GM23248 (cell line): ENCODE measurements at regions not wholly inside any gene's neighbourhood (a gene's known extent, or its start where the extent isn't known, plus 50 kb on each side); places are given as distances from the start of the nearest gene placed in this dataset.

Experiments
- DNase-seq: peaks from one replicate; pipeline ENCODE4 v3.0.0-alpha.2; 2015
- H2AFZ ChIP-seq: fragments of 200-600 bp; sonication (generic); 2 replicates; pipeline ENCODE4 v1.6.1; 2016; ENCODE audit warnings: antibody characterized with exemption
- H3F3A ChIP-seq: fragments of 200-600 bp; sonication (generic); 2 replicates; pipeline ENCODE4 v1.6.1; 2016; ENCODE audit warnings: mild to moderate bottlenecking, antibody characterized with exemption, mixed run types; ENCODE audit not compliant: insufficient read depth
- H3K27ac ChIP-seq: fragments of 200-600 bp; sonication (generic); 2 replicates; pipeline ENCODE4 v1.5.1; 2016; ENCODE audit warnings: mild to moderate bottlenecking
- H3K27me3 ChIP-seq: fragments of 200-600 bp; sonication (generic); replicated peaks from 2 replicates; pipeline ENCODE4 v1.6.1; 2016; ENCODE audit warnings: mild to moderate bottlenecking; ENCODE audit not compliant: insufficient read depth
- H3K36me3 ChIP-seq: fragments of 200-600 bp; sonication (generic); 2 replicates; pipeline ENCODE4 v1.6.1; 2016; ENCODE audit warnings: low read depth, mild to moderate bottlenecking
- H3K4me1 ChIP-seq: fragments of 200-600 bp; sonication (generic); 2 replicates; pipeline ENCODE4 v1.6.1; 2016; ENCODE audit warnings: mild to moderate bottlenecking; ENCODE audit not compliant: insufficient read depth
- H3K4me2 ChIP-seq: fragments of 200-600 bp; sonication (generic); one replicate; pipeline ENCODE4 v1.6.1; 2016; ENCODE audit warnings: mild to moderate bottlenecking; ENCODE audit not compliant: unreplicated experiment
- H3K4me3 ChIP-seq: fragments of 200-600 bp; sonication (generic); 2 replicates; pipeline ENCODE4 v1.5.1; 2016; ENCODE audit warnings: mild to moderate bottlenecking
- H3K79me2 ChIP-seq: fragments of 200-600 bp; sonication (generic); 2 replicates; pipeline ENCODE4 v1.6.1; 2016; ENCODE audit warnings: mild to moderate bottlenecking; ENCODE audit not compliant: insufficient read depth
- H3K9ac ChIP-seq: fragments of 200-600 bp; sonication (generic); 2 replicates; pipeline ENCODE4 v1.6.1; 2016; ENCODE audit warnings: mild to moderate bottlenecking
- H3K9me2 ChIP-seq: fragments of 200-600 bp; sonication (generic); 2 replicates; pipeline ENCODE4 v1.6.1; 2016; ENCODE audit warnings: mixed run types, mild to moderate bottlenecking, moderate library complexity; ENCODE audit not compliant: insufficient read depth
- H3K9me3 ChIP-seq: fragments of 200-600 bp; sonication (generic); one replicate; pipeline ENCODE4 v1.6.1; 2017; ENCODE audit warnings: low read depth
- H4K20me1 ChIP-seq: fragments of 200-600 bp; sonication (generic); 2 replicates; pipeline ENCODE4 v1.6.0; 2016; ENCODE audit not compliant: insufficient read depth
- EZH2 ChIP-seq: fragments of 200-600 bp; sonication (generic); IDR thresholded peaks from 2 replicates; pipeline ENCODE4 v1.6.1; 2018; ENCODE audit warnings: antibody characterized with exemption, mild to moderate bottlenecking; ENCODE audit not compliant: insufficient read depth, poor library complexity, severe bottlenecking
- EZH2phosphoT487 ChIP-seq: fragments of 200-600 bp; sonication (generic); IDR thresholded peaks from 2 replicates; pipeline ENCODE4 v1.6.1; 2018; ENCODE audit warnings: antibody characterized with exemption, moderate library complexity, mild to moderate bottlenecking, low read depth; ENCODE audit not compliant: insufficient read depth
- WGBS, 2 experiments: methylation state at CpG; one replicate each; pipeline ENCODE4 v1.1.6; 2015 to 2017; ENCODE audit warnings: low lambda C conversion rate in 2 of 2, low coverage in 1 of 2; ENCODE audit errors: missing lambda C conversion rate in 2 of 2; 5-methylcytosine and 5-hydroxymethylcytosine counted together
- in situ Hi-C: fragments of 300-500 bp; cut with MboI; formaldehyde crosslinking; loops from 2 replicates; pipeline ENCODE4 v1.15.0; 2020

GRCh38 chr12:131221061-131221956 is 267.6 kb downstream of the ADGRD1 start:
- H3K27me3 ChIP-seq: peaks cover 5% of the 10 kb centered on the region; the same call in 1 of the 2 replicates
- H3K4me2 ChIP-seq: no peak overlapping the region
- in situ Hi-C loops: no loop called here
- H3K79me2 ChIP-seq: no peaks in the 10 kb centered on the region
- no peak overlapping the region for H3K27ac ChIP-seq
- H3K9me3 ChIP-seq: no peaks in the 10 kb centered on the region
- H2AFZ ChIP-seq: no peak overlapping the region
- no peak overlapping the region for H3K9ac ChIP-seq
- H3K36me3 ChIP-seq: no peaks in the 10 kb centered on the region
- DNase-seq: no peak
- no peaks in the 10 kb centered on the region for H3F3A ChIP-seq
- WGBS, 2 experiments: 53 to 67% methylated on average over 15 to 17 of the region's 17 CpGs
- no peak overlapping the region for H3K4me3 ChIP-seq
- H4K20me1 ChIP-seq: no peaks in the 10 kb centered on the region
- no peaks in the 10 kb centered on the region for H3K4me1 ChIP-seq
- TF ChIP-seq EZH2phosphoT487: no peak
- TF ChIP-seq EZH2: no peak
- no peaks in the 10 kb centered on the region for H3K9me2 ChIP-seq

DNA sequence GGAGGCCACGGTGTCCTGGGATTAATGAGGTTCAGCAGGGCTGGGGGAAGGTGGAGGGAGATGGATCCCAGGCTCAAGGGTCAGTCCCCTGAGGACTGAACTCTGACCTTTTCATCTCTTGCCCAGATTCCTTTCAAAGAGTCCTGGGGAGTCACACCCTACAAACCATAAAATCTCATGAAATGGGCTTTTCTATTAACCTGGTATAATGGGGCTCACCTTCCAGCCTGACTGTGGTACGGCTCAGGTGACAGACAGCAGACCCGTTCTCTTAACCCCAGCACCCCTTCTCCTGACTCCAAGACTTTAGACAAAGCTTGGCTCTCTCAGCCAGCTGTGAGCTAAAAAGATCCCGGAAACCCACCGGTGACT is 268.2 kb downstream of the ADGRD1 start:
- in situ Hi-C loops: no loop called here

GRCh38 chr12:131222329-131223139 is 268.8 kb downstream of the ADGRD1 start:
- 53 to 58% methylated on average over 19 to 22 of the region's 22 CpGs for WGBS, 2 experiments
- no peak overlapping the region for H3K27ac ChIP-seq
- H2AFZ ChIP-seq: no peak overlapping the region
- no peaks in the 10 kb centered on the region for H3K79me2 ChIP-seq
- H3K9me3 ChIP-seq: no peaks in the 10 kb centered on the region
- no peak overlapping the region for H3K9ac ChIP-seq
- no peaks in the 10 kb centered on the region for H3F3A ChIP-seq
- no peaks in the 10 kb centered on the region for H3K36me3 ChIP-seq
- H3K4me3 ChIP-seq: no peak overlapping the region
- no peak for DNase-seq
- H3K4me1 ChIP-seq: no peaks in the 10 kb centered on the region
- TF ChIP-seq EZH2phosphoT487: no peak
- TF ChIP-seq EZH2: no peak
- H4K20me1 ChIP-seq: no peaks in the 10 kb centered on the region
- peaks cover 3% of the 10 kb centered on the region; the same call in 1 of the 2 replicates for H3K27me3 ChIP-seq
- no peaks in the 10 kb centered on the region for H3K9me2 ChIP-seq
- no peak overlapping the region for H3K4me2 ChIP-seq
- in situ Hi-C loops: no loop called here

More for the DNA sequence above, 268.2 kb downstream of the ADGRD1 start:
- no peaks in the 10 kb centered on the region for H3K9me2 ChIP-seq
- H3K79me2 ChIP-seq: no peaks in the 10 kb centered on the region
- 55 to 58% methylated on average over 5 of the region's 5 CpGs for WGBS, 2 experiments
- no peak overlapping the region for H3K27ac ChIP-seq
- no peak overlapping the region for H3K4me2 ChIP-seq
- H3K4me3 ChIP-seq: no peak overlapping the region
- TF ChIP-seq EZH2 (no peak), EZH2phosphoT487 (no peak)
- H4K20me1 ChIP-seq: no peaks in the 10 kb centered on the region
- peaks cover 5% of the 10 kb centered on the region; the same call in 1 of the 2 replicates for H3K27me3 ChIP-seq
- H3K9ac ChIP-seq: no peak overlapping the region
- no peaks in the 10 kb centered on the region for H3F3A ChIP-seq
- no peaks in the 10 kb centered on the region for H3K4me1 ChIP-seq
- H3K9me3 ChIP-seq: no peaks in the 10 kb centered on the region
- no peak overlapping the region for H2AFZ ChIP-seq
- no peak for DNase-seq
- H3K36me3 ChIP-seq: no peaks in the 10 kb centered on the region

- DNase-seq: no peak
- H3K9me3 ChIP-seq: no peaks in the 10 kb centered on the region
Measured at GRCh38 chr12:131223171-131223761, 269.6 kb downstream of the ADGRD1 start.

More at GRCh38 chr12:131223171-131223761, 269.6 kb downstream of the ADGRD1 start:
- Histone ChIP-seq H3K4me3 (no peak overlapping the region), H3K36me3 (no peaks in the 10 kb centered on the region), H3K9me2 (no peaks in the 10 kb centered on the region), H2AFZ (no peak overlapping the region), H4K20me1 (no peaks in the 10 kb centered on the region), H3K27me3 (no peaks in the 10 kb centered on the region), H3K79me2 (no peaks in the 10 kb centered on the region), H3K27ac (no peak overlapping the region), H3K4me1 (no peaks in the 10 kb centered on the region), H3F3A (no peaks in the 10 kb centered on the region), H3K4me2 (no peak overlapping the region), H3K9ac (no peak overlapping the region)
- TF ChIP-seq EZH2 (no peak), EZH2phosphoT487 (no peak)
- in situ Hi-C loops: no loop called here
- WGBS, 2 experiments: 82 to 87% methylated on average over 19 to 31 of the region's 31 CpGs
